HepG2 (cell line): ENCODE measurements at regions not wholly inside any gene's neighbourhood (a gene's known extent, or its start where the extent isn't known, plus 50 kb on each side); places are given as distances from the start of the nearest gene placed in this dataset.

Experiments used
- ARNT2 ChIP-seq: sonication (generic); formaldehyde crosslinking; IDR thresholded peaks from 2 replicates; pipeline ENCODE4 v1.8.0; 2022; ENCODE audit warnings: mild to moderate bottlenecking, low read depth, missing genetic modification reagents, moderate library complexity
- E2F2 ChIP-seq: sonication (generic); formaldehyde crosslinking; IDR thresholded peaks from 2 replicates; pipeline ENCODE4 v1.4.0; 2020; ENCODE audit warnings: missing genetic modification reagents, borderline replicate concordance
- KLF11 ChIP-seq: IDR thresholded peaks from 2 replicates; pipeline ENCODE4 v1.6.1; 2016; ENCODE audit warnings: missing compliant biosample characterization
- MTF1 ChIP-seq: sonication (generic); formaldehyde crosslinking; IDR thresholded peaks from 2 replicates; pipeline ENCODE4 v1.5.0; 2020; ENCODE audit warnings: missing genetic modification reagents
- NFYC ChIP-seq: IDR thresholded peaks from 2 replicates; pipeline ENCODE4 v1.6.1; 2016; ENCODE audit warnings: missing genetic modification reagents, missing compliant biosample characterization
- PITX1 ChIP-seq: sonication (generic); formaldehyde crosslinking; IDR thresholded peaks from 2 replicates; pipeline ENCODE4 v1.5.1; 2020; ENCODE audit warnings: mild to moderate bottlenecking, missing genetic modification reagents
- POGK ChIP-seq: sonication (generic); formaldehyde crosslinking; conservative IDR thresholded peaks from 2 replicates; pipeline ENCODE4 v1.8.0; 2022; ENCODE audit warnings: mild to moderate bottlenecking, moderate library complexity, missing genetic modification reagents
- RFX3 ChIP-seq: IDR thresholded peaks from 2 replicates; pipeline ENCODE4 v1.6.1; 2016; ENCODE audit warnings: missing biosample characterization, missing genetic modification reagents
- SAP130 ChIP-seq: IDR thresholded peaks from 2 replicates; pipeline ENCODE4 v1.6.1; 2016; ENCODE audit warnings: low read depth
- TOPORS ChIP-seq: sonication (generic); formaldehyde crosslinking; IDR thresholded peaks from 2 replicates; pipeline ENCODE4 v1.8.0; 2023; ENCODE audit warnings: mild to moderate bottlenecking, missing genetic modification reagents
- ZNF121 ChIP-seq: sonication (generic); formaldehyde crosslinking; IDR thresholded peaks from 2 replicates; pipeline ENCODE4 v1.5.0; 2020; ENCODE audit warnings: mild to moderate bottlenecking, missing genetic modification reagents
- ZNF3 ChIP-seq: IDR thresholded peaks from 2 replicates; pipeline ENCODE4 v1.7.0; 2017; ENCODE audit warnings: inconsistent platforms
- ZNF33A ChIP-seq: sonication (generic); formaldehyde crosslinking; IDR thresholded peaks from 2 replicates; pipeline ENCODE4 v1.5.1; 2020; ENCODE audit warnings: missing genetic modification reagents, mild to moderate bottlenecking, moderate library complexity, borderline replicate concordance
- ZNF367 ChIP-seq: sonication (generic); formaldehyde crosslinking; IDR thresholded peaks from 2 replicates; pipeline ENCODE4 v1.4.0; 2020; ENCODE audit warnings: missing genetic modification reagents, borderline replicate concordance
- ZNF570 ChIP-seq: sonication (generic); formaldehyde crosslinking; IDR thresholded peaks from 2 replicates; pipeline ENCODE4 v1.4.0; 2020; ENCODE audit warnings: mild to moderate bottlenecking, missing genetic modification reagents, borderline replicate concordance
- ZNF780A ChIP-seq: sonication (generic); formaldehyde crosslinking; IDR thresholded peaks from 2 replicates; pipeline ENCODE4 v1.8.0; 2022; ENCODE audit warnings: mild to moderate bottlenecking, missing genetic modification reagents, moderate library complexity
- TF ChIP-seq, protein P1 (sequence below): fragments of 450-650 bp; IDR thresholded peaks from 2 replicates; pipeline ENCODE4 v1.6.1; 2017; ENCODE audit warnings: mild to moderate bottlenecking
- TF ChIP-seq, protein P2 (sequence below): sonication (generic); formaldehyde crosslinking; IDR thresholded peaks from 2 replicates; pipeline ENCODE4 v1.4.0; 2020; ENCODE audit warnings: missing genetic modification reagents

DNA sequence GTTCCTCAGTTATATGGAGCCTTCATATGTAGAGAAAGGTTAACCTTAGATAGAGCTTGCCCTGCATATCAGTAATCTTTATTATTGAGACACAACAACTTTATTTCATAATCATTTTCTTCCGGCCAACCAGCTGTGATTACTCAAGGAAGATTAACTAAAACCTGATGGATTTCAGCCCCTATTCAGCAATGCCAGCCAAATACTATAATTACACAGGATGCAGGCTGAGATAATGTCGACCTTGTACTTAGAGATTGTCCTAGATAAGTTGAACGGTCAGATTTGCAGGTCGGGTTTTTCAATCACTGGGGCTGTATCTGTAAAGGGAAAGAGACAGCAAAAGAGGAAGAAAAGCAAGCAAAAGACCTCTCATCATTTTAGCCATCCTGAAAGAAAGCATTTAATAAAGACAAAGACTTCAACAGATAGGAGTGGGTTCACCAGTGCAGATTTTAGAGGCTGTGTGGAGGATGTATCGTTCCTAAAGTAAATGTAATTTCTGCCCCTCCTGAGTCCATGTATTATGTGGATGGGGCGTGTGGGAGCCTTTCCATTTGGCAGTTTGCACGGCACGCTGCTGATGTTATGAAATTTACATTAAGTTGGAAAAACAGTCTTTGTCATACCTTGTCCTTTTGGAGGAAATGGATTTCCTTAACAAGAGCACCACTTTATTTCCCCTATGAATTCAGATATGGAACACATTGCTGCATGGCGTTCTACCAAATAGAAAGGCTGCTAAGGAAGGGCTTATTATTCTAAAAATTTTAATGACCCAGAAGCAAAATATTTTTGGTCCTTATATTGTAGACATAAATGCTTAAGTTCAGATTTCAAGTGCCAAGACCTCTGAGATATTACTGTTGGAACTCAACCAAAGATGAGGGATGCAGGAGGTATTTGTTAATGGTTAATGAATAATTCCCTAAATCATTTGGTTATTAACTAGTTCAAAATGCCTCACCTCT, 496.7 kb downstream of the SPRY1 start (continued):
- TF ChIP-seq POGK (CRISPR knock-in tag) (no peak), ARNT2 (CRISPR knock-in tag) (no peak), ZNF3 (CRISPR knock-in tag) (no peak), TOPORS (CRISPR knock-in tag) (no peak), KLF11 (CRISPR knock-in tag) (no peak), E2F2 (CRISPR knock-in tag) (no peak), NFYC (CRISPR knock-in tag) (no peak), ZNF121 (CRISPR knock-in tag) (no peak), ZNF33A (no peak), SAP130 (CRISPR knock-in tag) (no peak; the same call in 1 of the 2 replicates), ZNF570 (no peak), RFX3 (CRISPR knock-in tag) (no peak), PITX1 (CRISPR knock-in tag) (0 out of 2 replicates have a peak, but pooled peaks have one; percentile 25), MTF1 (CRISPR knock-in tag) (no peak), ZNF780A (CRISPR knock-in tag) (no peak), ZNF367 (CRISPR knock-in tag) (no peak)
- TF ChIP-seq, protein P1, sequence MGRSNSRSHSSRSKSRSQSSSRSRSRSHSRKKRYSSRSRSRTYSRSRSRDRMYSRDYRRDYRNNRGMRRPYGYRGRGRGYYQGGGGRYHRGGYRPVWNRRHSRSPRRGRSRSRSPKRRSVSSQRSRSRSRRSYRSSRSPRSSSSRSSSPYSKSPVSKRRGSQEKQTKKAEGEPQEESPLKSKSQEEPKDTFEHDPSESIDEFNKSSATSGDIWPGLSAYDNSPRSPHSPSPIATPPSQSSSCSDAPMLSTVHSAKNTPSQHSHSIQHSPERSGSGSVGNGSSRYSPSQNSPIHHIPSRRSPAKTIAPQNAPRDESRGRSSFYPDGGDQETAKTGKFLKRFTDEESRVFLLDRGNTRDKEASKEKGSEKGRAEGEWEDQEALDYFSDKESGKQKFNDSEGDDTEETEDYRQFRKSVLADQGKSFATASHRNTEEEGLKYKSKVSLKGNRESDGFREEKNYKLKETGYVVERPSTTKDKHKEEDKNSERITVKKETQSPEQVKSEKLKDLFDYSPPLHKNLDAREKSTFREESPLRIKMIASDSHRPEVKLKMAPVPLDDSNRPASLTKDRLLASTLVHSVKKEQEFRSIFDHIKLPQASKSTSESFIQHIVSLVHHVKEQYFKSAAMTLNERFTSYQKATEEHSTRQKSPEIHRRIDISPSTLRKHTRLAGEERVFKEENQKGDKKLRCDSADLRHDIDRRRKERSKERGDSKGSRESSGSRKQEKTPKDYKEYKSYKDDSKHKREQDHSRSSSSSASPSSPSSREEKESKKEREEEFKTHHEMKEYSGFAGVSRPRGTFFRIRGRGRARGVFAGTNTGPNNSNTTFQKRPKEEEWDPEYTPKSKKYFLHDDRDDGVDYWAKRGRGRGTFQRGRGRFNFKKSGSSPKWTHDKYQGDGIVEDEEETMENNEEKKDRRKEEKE, result no peak
- TF ChIP-seq, protein P2, sequence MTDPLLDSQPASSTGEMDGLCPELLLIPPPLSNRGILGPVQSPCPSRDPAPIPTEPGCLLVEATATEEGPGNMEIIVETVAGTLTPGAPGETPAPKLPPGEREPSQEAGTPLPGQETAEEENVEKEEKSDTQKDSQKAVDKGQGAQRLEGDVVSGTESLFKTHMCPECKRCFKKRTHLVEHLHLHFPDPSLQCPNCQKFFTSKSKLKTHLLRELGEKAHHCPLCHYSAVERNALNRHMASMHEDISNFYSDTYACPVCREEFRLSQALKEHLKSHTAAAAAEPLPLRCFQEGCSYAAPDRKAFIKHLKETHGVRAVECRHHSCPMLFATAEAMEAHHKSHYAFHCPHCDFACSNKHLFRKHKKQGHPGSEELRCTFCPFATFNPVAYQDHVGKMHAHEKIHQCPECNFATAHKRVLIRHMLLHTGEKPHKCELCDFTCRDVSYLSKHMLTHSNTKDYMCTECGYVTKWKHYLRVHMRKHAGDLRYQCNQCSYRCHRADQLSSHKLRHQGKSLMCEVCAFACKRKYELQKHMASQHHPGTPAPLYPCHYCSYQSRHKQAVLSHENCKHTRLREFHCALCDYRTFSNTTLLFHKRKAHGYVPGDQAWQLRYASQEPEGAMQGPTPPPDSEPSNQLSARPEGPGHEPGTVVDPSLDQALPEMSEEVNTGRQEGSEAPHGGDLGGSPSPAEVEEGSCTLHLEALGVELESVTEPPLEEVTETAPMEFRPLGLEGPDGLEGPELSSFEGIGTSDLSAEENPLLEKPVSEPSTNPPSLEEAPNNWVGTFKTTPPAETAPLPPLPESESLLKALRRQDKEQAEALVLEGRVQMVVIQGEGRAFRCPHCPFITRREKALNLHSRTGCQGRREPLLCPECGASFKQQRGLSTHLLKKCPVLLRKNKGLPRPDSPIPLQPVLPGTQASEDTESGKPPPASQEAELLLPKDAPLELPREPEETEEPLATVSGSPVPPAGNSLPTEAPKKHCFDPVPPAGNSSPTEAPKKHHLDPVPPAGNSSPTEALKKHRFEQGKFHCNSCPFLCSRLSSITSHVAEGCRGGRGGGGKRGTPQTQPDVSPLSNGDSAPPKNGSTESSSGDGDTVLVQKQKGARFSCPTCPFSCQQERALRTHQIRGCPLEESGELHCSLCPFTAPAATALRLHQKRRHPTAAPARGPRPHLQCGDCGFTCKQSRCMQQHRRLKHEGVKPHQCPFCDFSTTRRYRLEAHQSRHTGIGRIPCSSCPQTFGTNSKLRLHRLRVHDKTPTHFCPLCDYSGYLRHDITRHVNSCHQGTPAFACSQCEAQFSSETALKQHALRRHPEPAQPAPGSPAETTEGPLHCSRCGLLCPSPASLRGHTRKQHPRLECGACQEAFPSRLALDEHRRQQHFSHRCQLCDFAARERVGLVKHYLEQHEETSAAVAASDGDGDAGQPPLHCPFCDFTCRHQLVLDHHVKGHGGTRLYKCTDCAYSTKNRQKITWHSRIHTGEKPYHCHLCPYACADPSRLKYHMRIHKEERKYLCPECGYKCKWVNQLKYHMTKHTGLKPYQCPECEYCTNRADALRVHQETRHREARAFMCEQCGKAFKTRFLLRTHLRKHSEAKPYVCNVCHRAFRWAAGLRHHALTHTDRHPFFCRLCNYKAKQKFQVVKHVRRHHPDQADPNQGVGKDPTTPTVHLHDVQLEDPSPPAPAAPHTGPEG (CRISPR knock-in tag), result no peak
